ENCODE measurements at regions not wholly inside any gene's neighbourhood (a gene's known extent, or its start where the extent isn't known, plus 50 kb on each side); places are given as distances from the start of the nearest gene placed in this dataset.

DNA sequence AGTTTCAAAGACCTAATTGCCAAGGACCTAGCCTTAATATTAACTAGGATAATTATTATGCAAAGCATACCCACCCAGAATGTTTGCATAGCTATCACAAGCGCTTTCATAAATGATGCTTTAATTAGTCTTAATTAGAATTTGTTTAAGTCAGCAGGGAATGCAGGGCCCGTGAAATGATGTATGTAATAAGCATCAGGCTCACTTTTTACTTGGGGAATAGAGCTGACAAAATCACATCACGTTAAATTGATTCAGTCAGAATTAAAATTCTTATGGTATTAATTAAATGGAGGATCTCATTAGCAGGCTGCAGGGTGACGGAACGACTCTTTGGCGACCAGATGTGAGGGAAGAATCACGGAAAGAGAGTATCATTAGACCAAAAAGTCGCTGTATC is 264.5 kb downstream of the GPD2 start:
- H3K4me1 Mint-ChIP-seq: no peaks in the 10 kb centered on the region
- H3K27ac ChIP-seq (ENCODE audit: low read length in 2 of 2): no peak overlapping the region
- no peaks in the 10 kb centered on the region for H3K36me3 ChIP-seq (replicated peaks in 1 of 2; ENCODE audit: control extremely low read depth in 1 of 2, control insufficient read depth in 1 of 2, extremely low read depth in 1 of 2, insufficient read depth in 2 of 2, low read length in 1 of 2)
- ATAC-seq (ENCODE audit: low read depth) (no peak), DNase-seq (no peak)
- no peaks in the 10 kb centered on the region for H3K4me1 ChIP-seq (ENCODE audit: control insufficient read depth in 2 of 2, insufficient read depth in 2 of 2, low read length in 2 of 2)
- H2AFZ ChIP-seq (ENCODE audit: insufficient read depth, low read depth, low read length, poor library complexity, severe bottlenecking): no peak overlapping the region
- H4K20me1 ChIP-seq (ENCODE audit: control insufficient read depth, insufficient read depth, low read length, poor library complexity, severe bottlenecking): no peaks in the 10 kb centered on the region
- no peak overlapping the region for H3K4me3 ChIP-seq (ENCODE audit: control extremely low read depth in 1 of 5, extremely low read depth in 1 of 5, insufficient read depth in 1 of 5, low read depth in 2 of 5, low read length in 4 of 5)
- no peak overlapping the region for H3K4me2 ChIP-seq (replicated peaks; ENCODE audit: low read depth, low read length, poor library complexity, severe bottlenecking)
- H3K9me3 Mint-ChIP-seq (ENCODE audit: insufficient read depth): no peaks in the 10 kb centered on the region
- H3K27ac Mint-ChIP-seq: no peak overlapping the region
- no peaks in the 10 kb centered on the region for H3K9me3 ChIP-seq (ENCODE audit: control extremely low read depth in 1 of 3, control insufficient read depth in 2 of 3, insufficient read depth in 1 of 3, low read length in 2 of 3)
- H3K27me3 ChIP-seq (replicated peaks in 1 of 4; ENCODE audit: control extremely low read depth in 1 of 4, control insufficient read depth in 3 of 4, insufficient read depth in 4 of 4, low read length in 3 of 4): no peaks in the 10 kb centered on the region
- ChIA-PET POLR2A (no interaction called here), CTCF (no interaction called here)
- no peak overlapping the region for H3K9ac ChIP-seq (ENCODE audit: low read length)
- H3K27me3 Mint-ChIP-seq: peaks cover 4% of the 10 kb centered on the region
- intact Hi-C loops (cut with micrococcal nuclease): no loop called here
- WGBS (ENCODE audit: insufficient coverage): no CpG with 5 or more reads among the region's 8 CpGs
- no peaks in the 10 kb centered on the region for H3K79me2 ChIP-seq (ENCODE audit: control insufficient read depth, insufficient read depth, low read length)
- TF ChIP-seq, protein P1, sequence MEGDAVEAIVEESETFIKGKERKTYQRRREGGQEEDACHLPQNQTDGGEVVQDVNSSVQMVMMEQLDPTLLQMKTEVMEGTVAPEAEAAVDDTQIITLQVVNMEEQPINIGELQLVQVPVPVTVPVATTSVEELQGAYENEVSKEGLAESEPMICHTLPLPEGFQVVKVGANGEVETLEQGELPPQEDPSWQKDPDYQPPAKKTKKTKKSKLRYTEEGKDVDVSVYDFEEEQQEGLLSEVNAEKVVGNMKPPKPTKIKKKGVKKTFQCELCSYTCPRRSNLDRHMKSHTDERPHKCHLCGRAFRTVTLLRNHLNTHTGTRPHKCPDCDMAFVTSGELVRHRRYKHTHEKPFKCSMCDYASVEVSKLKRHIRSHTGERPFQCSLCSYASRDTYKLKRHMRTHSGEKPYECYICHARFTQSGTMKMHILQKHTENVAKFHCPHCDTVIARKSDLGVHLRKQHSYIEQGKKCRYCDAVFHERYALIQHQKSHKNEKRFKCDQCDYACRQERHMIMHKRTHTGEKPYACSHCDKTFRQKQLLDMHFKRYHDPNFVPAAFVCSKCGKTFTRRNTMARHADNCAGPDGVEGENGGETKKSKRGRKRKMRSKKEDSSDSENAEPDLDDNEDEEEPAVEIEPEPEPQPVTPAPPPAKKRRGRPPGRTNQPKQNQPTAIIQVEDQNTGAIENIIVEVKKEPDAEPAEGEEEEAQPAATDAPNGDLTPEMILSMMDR (IDR thresholded peaks at IDR 0.05): no peak
- TF ChIP-seq EZH2 (IDR thresholded peaks at IDR 0.05; ENCODE audit: borderline replicate concordance, insufficient read depth, low read depth, low read length, poor library complexity, severe bottlenecking): no peak
- H3K4me3 Mint-ChIP-seq: no peak overlapping the region

DNA sequence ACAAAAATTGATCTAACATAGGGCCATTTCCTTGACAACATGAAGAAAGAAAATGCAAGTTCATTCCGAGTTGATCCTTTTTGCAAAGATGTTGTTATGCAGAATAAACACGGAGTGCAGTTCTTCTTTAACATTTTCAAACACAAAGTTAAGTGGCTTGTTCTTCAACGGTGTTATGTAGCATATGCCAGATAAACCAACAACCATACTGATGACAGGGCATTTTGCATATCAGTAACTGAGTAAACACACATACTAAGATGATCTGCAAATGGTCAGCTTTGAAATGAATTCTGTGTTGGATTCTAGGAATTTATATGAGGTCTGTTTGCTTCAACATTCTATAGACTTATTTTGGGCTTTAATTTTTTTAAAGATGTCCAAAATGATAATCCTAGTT is 266.4 kb downstream of the GPD2 start:
- Histone ChIP-seq H3K4me3 (ENCODE audit: control extremely low read depth in 1 of 5, extremely low read depth in 1 of 5, insufficient read depth in 1 of 5, low read depth in 2 of 5, low read length in 4 of 5) (no peak overlapping the region), H3K36me3 (replicated peaks in 1 of 2; ENCODE audit: control extremely low read depth in 1 of 2, control insufficient read depth in 1 of 2, extremely low read depth in 1 of 2, insufficient read depth in 2 of 2, low read length in 1 of 2) (no peaks in the 10 kb centered on the region), H3K9me3 (ENCODE audit: control extremely low read depth in 1 of 3, control insufficient read depth in 2 of 3, insufficient read depth in 1 of 3, low read length in 2 of 3) (no peaks in the 10 kb centered on the region), H3K27ac (ENCODE audit: low read length in 2 of 2) (no peak overlapping the region), H3K27me3 (replicated peaks in 1 of 4; ENCODE audit: control extremely low read depth in 1 of 4, control insufficient read depth in 3 of 4, insufficient read depth in 4 of 4, low read length in 3 of 4) (no peaks in the 10 kb centered on the region), H2AFZ (ENCODE audit: insufficient read depth, low read depth, low read length, poor library complexity, severe bottlenecking) (no peak overlapping the region), H4K20me1 (ENCODE audit: control insufficient read depth, insufficient read depth, low read length, poor library complexity, severe bottlenecking) (no peaks in the 10 kb centered on the region), H3K4me1 (ENCODE audit: control insufficient read depth in 2 of 2, insufficient read depth in 2 of 2, low read length in 2 of 2) (no peaks in the 10 kb centered on the region), H3K79me2 (ENCODE audit: control insufficient read depth, insufficient read depth, low read length) (no peaks in the 10 kb centered on the region), H3K4me2 (replicated peaks; ENCODE audit: low read depth, low read length, poor library complexity, severe bottlenecking) (no peak overlapping the region), H3K9ac (ENCODE audit: low read length) (no peak overlapping the region)
- H3K27me3 Mint-ChIP-seq: no peaks in the 10 kb centered on the region
- no peak for DNase-seq
- no peak for ATAC-seq (ENCODE audit: low read depth)
- intact Hi-C loops (cut with micrococcal nuclease): no loop called here
- H3K27ac Mint-ChIP-seq: no peak overlapping the region
- ChIA-PET POLR2A (no interaction called here), CTCF (no interaction called here)
- WGBS (ENCODE audit: insufficient coverage): no CpG with 5 or more reads among the region's 3 CpGs
- H3K4me3 Mint-ChIP-seq: no peak overlapping the region
- TF ChIP-seq, protein P1 (IDR thresholded peaks at IDR 0.05): no peak
- no peak for TF ChIP-seq EZH2 (IDR thresholded peaks at IDR 0.05; ENCODE audit: borderline replicate concordance, insufficient read depth, low read depth, low read length, poor library complexity, severe bottlenecking)
- H3K4me1 Mint-ChIP-seq: no peaks in the 10 kb centered on the region
- H3K9me3 Mint-ChIP-seq (ENCODE audit: insufficient read depth): no peaks in the 10 kb centered on the region

Data from B cell (primary cell).